Astrocyte of the spinal cord (primary cell): ENCODE measurements at regions not wholly inside any gene's neighbourhood (a gene's known extent, or its start where the extent isn't known, plus 50 kb on each side); places are given as distances from the start of the nearest gene placed in this dataset.

ENCODE experiments used
- DNase-seq: peaks from one replicate; pipeline ENCODE4 v3.0.0; 2011; ENCODE audit warnings: low read depth, low spot score
- H3K4me3 ChIP-seq: 2 replicates; pipeline ENCODE4 v1.5.1; 2011; ENCODE audit warnings: low read depth, mild to moderate bottlenecking, low read length, moderate library complexity
- in situ Hi-C: cut with HindIII; loops from 2 replicates; pipeline ENCODE4 v1.10.0; 2017; ENCODE audit warnings: low sequenced_read_pairs
- TF ChIP-seq, protein P1 (sequence below): IDR thresholded peaks from 2 replicates; pipeline ENCODE4 v1.5.1; 2012; ENCODE audit warnings: low read depth, mild to moderate bottlenecking, low read length, inconsistent platforms

DNA sequence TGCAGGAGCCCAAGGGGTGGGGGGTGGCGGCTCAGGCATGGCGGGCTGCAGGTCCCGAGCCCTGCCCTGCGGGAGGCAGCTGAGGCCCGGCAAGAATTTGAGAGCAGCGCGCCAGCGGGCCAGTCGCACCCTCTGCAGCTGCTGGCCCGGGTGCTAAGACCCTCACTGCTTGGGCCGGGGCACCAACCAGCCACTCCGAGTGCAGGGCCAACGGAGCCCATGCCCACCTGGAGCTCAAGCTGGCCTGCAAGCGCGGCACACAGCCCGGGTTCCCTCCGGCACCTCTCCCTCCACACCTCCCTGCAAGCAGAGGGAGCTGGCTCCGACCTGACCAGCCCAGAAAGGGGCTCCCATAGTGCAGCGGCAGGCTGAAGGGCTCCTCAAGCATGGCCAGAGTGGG lies 758.2 kb upstream of the INTU start:
- no peak for DNase-seq
- in situ Hi-C loops = no loop called here
- TF ChIP-seq, protein P1, sequence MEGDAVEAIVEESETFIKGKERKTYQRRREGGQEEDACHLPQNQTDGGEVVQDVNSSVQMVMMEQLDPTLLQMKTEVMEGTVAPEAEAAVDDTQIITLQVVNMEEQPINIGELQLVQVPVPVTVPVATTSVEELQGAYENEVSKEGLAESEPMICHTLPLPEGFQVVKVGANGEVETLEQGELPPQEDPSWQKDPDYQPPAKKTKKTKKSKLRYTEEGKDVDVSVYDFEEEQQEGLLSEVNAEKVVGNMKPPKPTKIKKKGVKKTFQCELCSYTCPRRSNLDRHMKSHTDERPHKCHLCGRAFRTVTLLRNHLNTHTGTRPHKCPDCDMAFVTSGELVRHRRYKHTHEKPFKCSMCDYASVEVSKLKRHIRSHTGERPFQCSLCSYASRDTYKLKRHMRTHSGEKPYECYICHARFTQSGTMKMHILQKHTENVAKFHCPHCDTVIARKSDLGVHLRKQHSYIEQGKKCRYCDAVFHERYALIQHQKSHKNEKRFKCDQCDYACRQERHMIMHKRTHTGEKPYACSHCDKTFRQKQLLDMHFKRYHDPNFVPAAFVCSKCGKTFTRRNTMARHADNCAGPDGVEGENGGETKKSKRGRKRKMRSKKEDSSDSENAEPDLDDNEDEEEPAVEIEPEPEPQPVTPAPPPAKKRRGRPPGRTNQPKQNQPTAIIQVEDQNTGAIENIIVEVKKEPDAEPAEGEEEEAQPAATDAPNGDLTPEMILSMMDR = no peak
- no peak overlapping the region for H3K4me3 ChIP-seq

DNA sequence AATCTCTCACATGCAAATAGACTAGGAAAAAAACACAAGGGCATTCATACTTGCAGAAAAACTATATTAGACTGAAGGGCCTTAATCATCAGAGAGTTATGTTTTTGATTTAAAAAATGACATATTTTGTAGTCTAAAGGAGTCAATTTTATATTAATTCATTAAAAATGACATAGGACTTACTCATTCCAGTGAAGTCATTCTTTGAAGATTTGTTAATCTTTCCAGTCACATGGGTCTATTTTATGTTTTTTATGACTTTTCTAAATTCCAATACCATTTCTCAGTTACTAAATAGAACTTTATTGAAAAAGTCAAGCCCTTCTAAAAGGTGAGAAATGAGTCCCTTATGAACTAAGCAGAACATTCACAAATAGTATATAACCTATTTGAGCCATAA lies 743.8 kb upstream of the INTU start:
- in situ Hi-C loops = no loop called here
- TF ChIP-seq, protein P1 = no peak
- no peak overlapping the region for H3K4me3 ChIP-seq
- peak; percentile 53 for DNase-seq

DNA sequence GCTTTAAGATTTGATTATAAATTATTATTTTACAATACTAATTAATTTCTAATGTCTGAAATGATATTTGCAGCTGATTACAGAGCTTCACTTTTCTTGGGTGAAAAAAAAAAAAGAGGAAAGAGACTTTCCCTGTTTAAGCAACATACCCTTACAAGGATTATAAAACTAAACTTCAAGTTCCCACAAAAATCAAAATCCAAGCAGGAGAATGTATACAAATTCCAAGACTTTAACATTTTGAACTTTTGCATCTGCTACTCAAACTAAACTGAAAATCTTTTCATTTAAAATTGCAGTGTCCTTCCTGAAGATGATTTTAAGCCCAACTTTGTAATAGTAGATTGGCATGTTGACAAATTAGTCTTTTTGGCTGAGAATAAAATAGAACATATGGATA lies 742.4 kb upstream of the INTU start:
- no peak for DNase-seq
- in situ Hi-C loops = no loop called here
- H3K4me3 ChIP-seq = no peak overlapping the region
- TF ChIP-seq, protein P1 = no peak

DNA sequence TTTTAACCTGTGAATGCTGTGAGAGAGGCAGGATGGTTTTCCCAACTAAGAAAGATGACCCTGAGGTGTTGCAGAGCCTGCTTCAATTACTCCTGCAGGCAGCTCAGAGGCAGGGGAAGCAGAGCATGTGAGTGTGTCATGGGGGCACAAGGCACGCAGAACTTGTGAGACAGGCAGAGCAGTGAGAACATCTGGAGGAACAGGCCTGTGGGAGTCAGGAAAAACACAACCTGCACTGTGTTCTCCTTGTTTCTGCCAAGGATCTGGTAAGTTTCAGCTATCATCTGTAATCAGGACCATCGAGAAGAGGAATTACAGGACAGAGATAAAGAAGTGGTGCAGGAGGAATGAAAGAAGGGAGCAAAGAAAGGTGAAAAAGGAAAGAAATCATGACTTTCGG lies 741.8 kb upstream of the INTU start:
- in situ Hi-C loops = no loop called here
- H3K4me3 ChIP-seq = no peak overlapping the region
- DNase-seq = peak; percentile 15
- TF ChIP-seq, protein P1 = no peak

DNA sequence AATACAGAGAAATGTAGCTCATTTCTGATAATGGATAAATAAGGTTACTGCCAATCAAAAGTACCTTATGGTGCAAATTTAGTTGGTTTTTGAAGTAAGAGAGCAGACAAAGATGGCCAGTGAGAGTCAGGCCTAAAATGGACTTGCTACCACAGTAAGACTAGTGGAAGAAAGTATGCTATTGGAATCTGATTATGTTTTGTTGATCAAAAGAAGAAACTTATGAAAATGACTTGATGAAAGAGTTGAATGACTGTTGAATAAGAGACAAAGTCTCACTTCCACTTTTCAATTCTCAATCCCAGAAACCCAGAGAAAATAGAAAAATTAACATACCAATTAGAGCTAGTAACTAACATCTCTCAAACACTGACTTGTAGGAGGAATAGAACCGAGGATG lies 737.8 kb upstream of the INTU start:
- in situ Hi-C loops = no loop called here
- DNase-seq = no peak
- no peak overlapping the region for H3K4me3 ChIP-seq
- TF ChIP-seq, protein P1 = no peak

DNA sequence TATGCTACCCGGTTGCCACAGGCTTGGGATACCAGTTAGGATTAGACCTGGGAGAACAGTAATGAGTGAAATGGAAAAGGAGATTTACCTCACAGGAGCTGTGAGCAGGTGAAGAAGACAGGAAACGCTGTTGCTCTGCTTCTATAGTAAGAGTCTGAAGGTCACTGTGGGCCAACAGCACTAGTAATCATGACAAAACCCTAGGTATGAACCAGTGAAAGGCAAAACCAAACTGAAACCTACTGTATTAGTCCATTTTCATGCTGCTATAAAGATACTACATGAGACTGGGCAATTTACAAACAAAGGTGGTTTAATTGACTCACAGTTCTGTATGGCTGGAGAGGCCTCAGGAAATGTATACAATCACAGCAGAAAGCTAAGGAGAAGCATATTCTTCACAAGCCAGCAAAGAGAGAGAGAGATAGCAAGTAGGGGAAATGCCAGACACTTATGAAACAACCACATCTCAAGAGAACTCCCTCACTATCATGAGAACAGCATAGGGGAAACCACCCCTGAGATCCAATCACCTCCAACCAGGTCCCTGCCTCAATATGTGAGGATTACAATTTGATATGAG lies 736.7 kb upstream of the INTU start:
- in situ Hi-C loops = no loop called here
- DNase-seq = no peak
- no peak overlapping the region for H3K4me3 ChIP-seq
- TF ChIP-seq, protein P1 = no peak

DNA sequence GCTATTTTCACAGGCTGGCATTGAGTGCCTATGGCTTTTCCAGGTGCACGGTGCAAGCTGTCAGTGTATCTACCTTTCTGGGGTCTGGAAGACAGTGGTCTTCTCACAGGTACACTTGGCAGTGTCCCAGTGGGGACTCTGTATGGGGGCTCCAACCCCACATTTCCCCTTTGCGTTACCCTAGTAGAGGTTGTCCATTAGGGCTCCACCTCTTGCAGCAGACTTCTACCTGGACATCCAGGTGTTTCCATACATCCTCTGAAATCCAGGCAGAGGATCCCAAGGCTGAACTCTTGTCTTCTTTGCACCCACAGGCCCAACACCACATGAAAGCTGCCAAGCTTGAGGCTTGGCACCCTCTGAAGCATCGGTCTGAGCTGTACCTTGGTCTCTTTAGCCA lies 735.7 kb upstream of the INTU start:
- DNase-seq = no peak
- H3K4me3 ChIP-seq = no peak overlapping the region
- in situ Hi-C loops = no loop called here
- TF ChIP-seq, protein P1 = no peak
